ENCODE measurements at regions not wholly inside any gene's neighbourhood (a gene's known extent, or its start where the extent isn't known, plus 50 kb on each side); places are given as distances from the start of the nearest gene placed in this dataset.
"Not testable (repeated sequence)": the region's sequence is repeated elsewhere in the genome, so short reads cannot be mapped to it uniquely, and the experiment has no call there.

- no peak for DNase-seq
Measured at GRCh38 chr7:131157530-131158243, 170.0 kb upstream of the MKLN1 start.

- not testable (repeated sequence) for DNase-seq
Measured at GRCh38 chr7:131158244-131158636, 169.4 kb upstream of the MKLN1 start.

- DNase-seq = no peak
Measured at GRCh38 chr7:131159961-131160361, 167.7 kb upstream of the MKLN1 start.

GRCh38 chr7:131161103-131161502 lies 166.6 kb upstream of the MKLN1 start:
- DNase-seq = no peak

- no peak for DNase-seq
Measured at GRCh38 chr7:131164025-131164925, 163.4 kb upstream of the MKLN1 start.

GRCh38 chr7:131166066-131166465 lies 161.6 kb upstream of the MKLN1 start:
- DNase-seq = no peak

- DNase-seq = no peak
Measured at GRCh38 chr7:131170440-131171271, 157.0 kb upstream of the MKLN1 start.

GRCh38 chr7:131173145-131173890 lies 154.4 kb upstream of the MKLN1 start:
- DNase-seq = no peak

GRCh38 chr7:131174391-131174790 lies 153.3 kb upstream of the MKLN1 start:
- DNase-seq = no peak

GRCh38 chr7:131174855-131175254 lies 152.8 kb upstream of the MKLN1 start:
- no peak for DNase-seq

GRCh38 chr7:131182446-131183058 lies 145.1 kb upstream of the MKLN1 start:
- DNase-seq = no peak

GRCh38 chr7:131183072-131183471 lies 144.6 kb upstream of the MKLN1 start:
- DNase-seq = no peak

- peak; percentile 8 for DNase-seq
Measured at GRCh38 chr7:131183611-131184119, 144.0 kb upstream of the MKLN1 start.

GRCh38 chr7:131186816-131187215 lies 140.9 kb upstream of the MKLN1 start:
- DNase-seq = no peak

GRCh38 chr7:131188367-131189339 lies 139.0 kb upstream of the MKLN1 start:
- peak; percentile 49 for DNase-seq

GRCh38 chr7:131189488-131189887 lies 138.2 kb upstream of the MKLN1 start:
- DNase-seq = no peak

GRCh38 chr7:131190146-131190545 lies 137.5 kb upstream of the MKLN1 start:
- no peak for DNase-seq

GRCh38 chr7:131190581-131190980 lies 137.1 kb upstream of the MKLN1 start:
- no peak for DNase-seq

- DNase-seq = no peak
Measured at GRCh38 chr7:131194070-131194865, 133.4 kb upstream of the MKLN1 start.

- no peak for DNase-seq
Measured at GRCh38 chr7:131196803-131197202, 130.9 kb upstream of the MKLN1 start.
